ENCODE measurements at regions not wholly inside any gene's neighbourhood (a gene's known extent, or its start where the extent isn't known, plus 50 kb on each side); places are given as distances from the start of the nearest gene placed in this dataset.

- TF ChIP-seq E2F8 (IDR thresholded peaks at IDR 0.05; ENCODE audit: low read depth, partially characterized antibody) (no peak), USF2 (IDR thresholded peaks at IDR 0.05; ENCODE audit: borderline replicate concordance, low read depth, low read length) (no peak)
These were observed 245.1 kb upstream of the LMCD1 start (continued) for GRCh38 chr3:8256441-8257071.

- no peak for FAIRE-seq
- in situ Hi-C loops (cut with MboI): no loop called here
- TF ChIP-seq GATAD2B (conservative IDR thresholded peaks at IDR 0.05; ENCODE audit: low read depth): no peak
- no peak for TF ChIP-seq YY1 (IDR thresholded peaks at IDR 0.05; ENCODE audit: low read depth, low read length)
- no peak for TF ChIP-seq MAX (IDR thresholded peaks at IDR 0.05; ENCODE audit: low read depth, low read length)
- no peak for TF ChIP-seq USF1 (IDR thresholded peaks at IDR 0.05; ENCODE audit: borderline replicate concordance, extremely low read length, insufficient read depth, low read depth, low read length)
These were observed 240.6 kb upstream of the LMCD1 start for GRCh38 chr3:8261018-8261417.

More at GRCh38 chr3:8261018-8261417, 240.6 kb upstream of the LMCD1 start:
- H3K4me1 ChIP-seq (ENCODE audit: control insufficient read depth, insufficient read depth, low read length): no peaks in the 10 kb centered on the region
- no peak overlapping the region for H3K4me2 ChIP-seq (ENCODE audit: control insufficient read depth, insufficient read depth)
- no peaks in the 10 kb centered on the region for H3K27me3 ChIP-seq (replicated peaks in 1 of 2; ENCODE audit: control insufficient read depth in 2 of 2, insufficient read depth in 2 of 2, low read length in 1 of 2)
- 72% methylated on average over 2 of the region's 2 CpGs for whole genome bisulfite sequencing (ENCODE audit: insufficient coverage, insufficient replicate concordance, low lambda C conversion rate, missing lambda C conversion rate)
- H3K36me3 ChIP-seq (ENCODE audit: control insufficient read depth in 2 of 2, insufficient read depth in 2 of 2, low read length in 1 of 2): no peaks in the 10 kb centered on the region
- H3K79me2 ChIP-seq (ENCODE audit: control insufficient read depth, insufficient read depth, low read length): no peaks in the 10 kb centered on the region
- RAD21 ChIA-PET (ENCODE audit: unreplicated experiment): no interaction called here
- CTCF ChIA-PET: no interaction called here
- no peak overlapping the region for H3K27ac ChIP-seq (ENCODE audit: control insufficient read depth, insufficient read depth)
- H3K4me3 ChIP-seq: no peak overlapping the region
- SMC1A ChIA-PET (ENCODE audit: uncharacterized antibody, unreplicated experiment): no interaction called here
- no peaks in the 10 kb centered on the region for H4K20me1 ChIP-seq (ENCODE audit: control insufficient read depth, insufficient read depth)
- DNase-seq (ENCODE audit: low read depth, low spot score) (no peak), ATAC-seq (no peak)
- POLR2A ChIA-PET: no interaction called here
- BruUV-seq (replicated peaks): no TSS peak
- H2AFZ ChIP-seq (ENCODE audit: control insufficient read depth, low read depth, low read length): no peak overlapping the region
- intact Hi-C loops (cut with micrococcal nuclease; ENCODE audit: unreplicated experiment): no loop called here
- H3K9me3 ChIP-seq (replicated peaks; ENCODE audit: control insufficient read depth, insufficient read depth, low read length): no peaks in the 10 kb centered on the region
- no peak overlapping the region for H3K9ac ChIP-seq (ENCODE audit: control insufficient read depth, insufficient read depth, low read length)
